GM23338 (cell line): ENCODE measurements at regions not wholly inside any gene's neighbourhood (a gene's known extent, or its start where the extent isn't known, plus 50 kb on each side); places are given as distances from the start of the nearest gene placed in this dataset.

Source experiments
- ATAC-seq: fragments of 200-7000 bp; cut with Tn5 transposase; 3 replicates; pipeline ENCODE4 v1.9.1; 2020
- DNase-seq: peaks from one replicate; pipeline ENCODE4 v3.0.0-alpha.2; 2015; ENCODE audit warnings: low spot score
- H2AFZ ChIP-seq: fragments of 200-600 bp; sonication (generic); 2 replicates; pipeline ENCODE4 v1.8.0; 2016; ENCODE audit warnings: antibody characterized with exemption, mild to moderate bottlenecking, moderate library complexity
- H3F3A ChIP-seq: fragments of 200-600 bp; sonication (generic); replicated peaks from 2 replicates; pipeline ENCODE4 v1.8.0; 2017; ENCODE audit warnings: antibody characterized with exemption, mixed run types, low read depth
- H3K27ac ChIP-seq: fragments of 200-600 bp; sonication (generic); 2 replicates; pipeline ENCODE4 v1.6.1; 2016; ENCODE audit warnings: low read depth
- H3K27me3 ChIP-seq: fragments of 200-600 bp; sonication (generic); 2 replicates; pipeline ENCODE4 v1.8.0; 2016; ENCODE audit warnings: mild to moderate bottlenecking, mixed run types, moderate library complexity; ENCODE audit not compliant: insufficient read depth
- H3K36me3 ChIP-seq: fragments of 200-600 bp; sonication (generic); 2 replicates; pipeline ENCODE4 v1.8.0; 2016; ENCODE audit warnings: mild to moderate bottlenecking; ENCODE audit not compliant: insufficient read depth
- H3K4me1 ChIP-seq: fragments of 200-600 bp; sonication (generic); 2 replicates; pipeline ENCODE4 v1.8.0; 2016; ENCODE audit warnings: mild to moderate bottlenecking, moderate library complexity; ENCODE audit not compliant: insufficient read depth
- H3K4me2 ChIP-seq: fragments of 200-600 bp; sonication (generic); 2 replicates; pipeline ENCODE4 v1.7.1; 2017; ENCODE audit warnings: mixed run types
- H3K4me3 ChIP-seq: fragments of 200-600 bp; sonication (generic); 2 replicates; pipeline ENCODE4 v1.6.1; 2016; ENCODE audit warnings: mixed run types
- H3K79me2 ChIP-seq: fragments of 200-600 bp; sonication (generic); replicated peaks from 2 replicates; pipeline ENCODE4 v1.8.0; 2017; ENCODE audit warnings: mild to moderate bottlenecking; ENCODE audit not compliant: insufficient read depth
- H3K9me2 ChIP-seq: fragments of 200-600 bp; sonication (generic); 2 replicates; pipeline ENCODE4 v1.8.0; 2017; ENCODE audit not compliant: insufficient read depth
- H4K20me1 ChIP-seq: fragments of 200-600 bp; sonication (generic); replicated peaks from 2 replicates; pipeline ENCODE4 v1.8.0; 2017; ENCODE audit warnings: mild to moderate bottlenecking; ENCODE audit not compliant: insufficient read depth
- H3K27ac Mint-ChIP-seq: 2 replicates; pipeline ENCODE4 v1.8.0; 2020; ENCODE audit warnings: inconsistent platforms, mild to moderate bottlenecking, moderate library complexity, mixed read lengths
- H3K27me3 Mint-ChIP-seq: 3 replicates; pipeline ENCODE4 v1.8.0; 2022; ENCODE audit warnings: low read depth, mild to moderate bottlenecking, moderate library complexity, mixed read lengths, inconsistent platforms; ENCODE audit not compliant: insufficient read depth, poor library complexity
- H3K36me3 Mint-ChIP-seq: 3 replicates; pipeline ENCODE4 v1.8.0; 2021; ENCODE audit warnings: low read depth, mild to moderate bottlenecking, inconsistent platforms, moderate library complexity, mixed read lengths
- H3K4me1 Mint-ChIP-seq: 3 replicates; pipeline ENCODE4 v1.8.0; 2020; ENCODE audit warnings: mild to moderate bottlenecking, inconsistent platforms, mixed read lengths
- H3K4me3 Mint-ChIP-seq: 3 replicates; pipeline ENCODE4 v1.8.0; 2021; ENCODE audit warnings: moderate library complexity, mild to moderate bottlenecking, inconsistent platforms, mixed read lengths
- H3K9me3 Mint-ChIP-seq: 3 replicates; pipeline ENCODE4 v1.8.0; 2020; ENCODE audit warnings: moderate library complexity, mild to moderate bottlenecking, inconsistent platforms, mixed read lengths
- CREB1 ChIP-seq: fragments of 250-450 bp; sonication (Bioruptor Pico); IDR thresholded peaks from 2 replicates; pipeline ENCODE4 v1.5.0; 2020; ENCODE audit warnings: low read depth, mild to moderate bottlenecking, moderate library complexity
- EZH2 ChIP-seq: fragments of 200-600 bp; sonication (generic); IDR thresholded peaks from one replicate; pipeline ENCODE4 v1.8.0; 2017; ENCODE audit warnings: antibody characterized with exemption, mild to moderate bottlenecking, low read depth; ENCODE audit not compliant: unreplicated experiment
- JUNB ChIP-seq: IDR thresholded peaks from one replicate; pipeline ENCODE4 v1.6.1; 2016; ENCODE audit warnings: antibody characterized with exemption; ENCODE audit not compliant: unreplicated experiment
- NANOG ChIP-seq: IDR thresholded peaks from 2 replicates; pipeline ENCODE4 v1.6.1; 2016; ENCODE audit warnings: antibody characterized with exemption, borderline replicate concordance
- POLR2AphosphoS5 ChIP-seq: IDR thresholded peaks from 2 replicates; pipeline ENCODE4 v1.6.1; 2016; ENCODE audit warnings: antibody characterized with exemption, low read depth
- STAT1 ChIP-seq: IDR thresholded peaks from one replicate; pipeline ENCODE4 v1.6.1; 2016; ENCODE audit warnings: antibody characterized with exemption; ENCODE audit not compliant: unreplicated experiment
- ZNF114 ChIP-seq: fragments of 250-450 bp; sonication (Bioruptor Pico); IDR thresholded peaks from 2 replicates; pipeline ENCODE4 v1.5.0; 2020; ENCODE audit warnings: mild to moderate bottlenecking, moderate library complexity
- TF ChIP-seq, protein P1 (sequence below): IDR thresholded peaks from one replicate; pipeline ENCODE4 v1.6.1; 2018; ENCODE audit warnings: antibody characterized with exemption; ENCODE audit not compliant: unreplicated experiment
- TF ChIP-seq, protein P2 (sequence below): fragments of 250-450 bp; sonication (Bioruptor Pico); IDR thresholded peaks from 2 replicates; pipeline ENCODE4 v1.5.0; 2020; ENCODE audit warnings: mild to moderate bottlenecking, moderate library complexity
- TF ChIP-seq, protein P3 (sequence below): IDR thresholded peaks from 2 replicates; pipeline ENCODE4 v1.6.1; 2016; ENCODE audit warnings: antibody characterized with exemption

DNA sequence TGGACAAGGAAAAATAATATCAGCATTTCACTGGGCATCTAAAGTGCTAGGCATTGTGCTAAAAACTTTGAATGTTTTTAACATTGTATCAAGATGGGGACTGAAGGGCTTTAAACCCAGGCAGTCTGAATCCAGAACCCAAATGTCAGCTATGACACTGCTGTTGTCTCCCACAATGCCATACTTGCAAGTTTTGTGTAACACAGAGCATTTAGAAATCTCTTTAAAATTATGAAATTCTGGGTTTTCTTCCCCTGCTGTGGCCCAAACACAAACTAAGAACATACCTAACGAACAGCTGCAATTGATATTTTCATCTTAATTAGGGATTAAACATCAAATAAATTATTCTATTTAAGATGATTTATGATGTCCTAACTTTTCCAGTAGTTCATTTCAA lies 66.8 kb upstream of the LSM6 start:
- Histone ChIP-seq H3K27me3 (no peaks in the 10 kb centered on the region), H3K4me1 (no peaks in the 10 kb centered on the region), H3K9me2 (no peaks in the 10 kb centered on the region), H3F3A (no peaks in the 10 kb centered on the region), H4K20me1 (no peaks in the 10 kb centered on the region), H2AFZ (no peak overlapping the region), H3K4me3 (no peak overlapping the region), H3K27ac (no peak overlapping the region), H3K79me2 (no peaks in the 10 kb centered on the region), H3K36me3 (no peaks in the 10 kb centered on the region), H3K4me2 (no peak overlapping the region)
- TF ChIP-seq EZH2 = no peak
- TF ChIP-seq POLR2AphosphoS5 = no peak
- TF ChIP-seq, protein P1, sequence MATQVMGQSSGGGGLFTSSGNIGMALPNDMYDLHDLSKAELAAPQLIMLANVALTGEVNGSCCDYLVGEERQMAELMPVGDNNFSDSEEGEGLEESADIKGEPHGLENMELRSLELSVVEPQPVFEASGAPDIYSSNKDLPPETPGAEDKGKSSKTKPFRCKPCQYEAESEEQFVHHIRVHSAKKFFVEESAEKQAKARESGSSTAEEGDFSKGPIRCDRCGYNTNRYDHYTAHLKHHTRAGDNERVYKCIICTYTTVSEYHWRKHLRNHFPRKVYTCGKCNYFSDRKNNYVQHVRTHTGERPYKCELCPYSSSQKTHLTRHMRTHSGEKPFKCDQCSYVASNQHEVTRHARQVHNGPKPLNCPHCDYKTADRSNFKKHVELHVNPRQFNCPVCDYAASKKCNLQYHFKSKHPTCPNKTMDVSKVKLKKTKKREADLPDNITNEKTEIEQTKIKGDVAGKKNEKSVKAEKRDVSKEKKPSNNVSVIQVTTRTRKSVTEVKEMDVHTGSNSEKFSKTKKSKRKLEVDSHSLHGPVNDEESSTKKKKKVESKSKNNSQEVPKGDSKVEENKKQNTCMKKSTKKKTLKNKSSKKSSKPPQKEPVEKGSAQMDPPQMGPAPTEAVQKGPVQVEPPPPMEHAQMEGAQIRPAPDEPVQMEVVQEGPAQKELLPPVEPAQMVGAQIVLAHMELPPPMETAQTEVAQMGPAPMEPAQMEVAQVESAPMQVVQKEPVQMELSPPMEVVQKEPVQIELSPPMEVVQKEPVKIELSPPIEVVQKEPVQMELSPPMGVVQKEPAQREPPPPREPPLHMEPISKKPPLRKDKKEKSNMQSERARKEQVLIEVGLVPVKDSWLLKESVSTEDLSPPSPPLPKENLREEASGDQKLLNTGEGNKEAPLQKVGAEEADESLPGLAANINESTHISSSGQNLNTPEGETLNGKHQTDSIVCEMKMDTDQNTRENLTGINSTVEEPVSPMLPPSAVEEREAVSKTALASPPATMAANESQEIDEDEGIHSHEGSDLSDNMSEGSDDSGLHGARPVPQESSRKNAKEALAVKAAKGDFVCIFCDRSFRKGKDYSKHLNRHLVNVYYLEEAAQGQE = no peak
- TF ChIP-seq, protein P2, sequence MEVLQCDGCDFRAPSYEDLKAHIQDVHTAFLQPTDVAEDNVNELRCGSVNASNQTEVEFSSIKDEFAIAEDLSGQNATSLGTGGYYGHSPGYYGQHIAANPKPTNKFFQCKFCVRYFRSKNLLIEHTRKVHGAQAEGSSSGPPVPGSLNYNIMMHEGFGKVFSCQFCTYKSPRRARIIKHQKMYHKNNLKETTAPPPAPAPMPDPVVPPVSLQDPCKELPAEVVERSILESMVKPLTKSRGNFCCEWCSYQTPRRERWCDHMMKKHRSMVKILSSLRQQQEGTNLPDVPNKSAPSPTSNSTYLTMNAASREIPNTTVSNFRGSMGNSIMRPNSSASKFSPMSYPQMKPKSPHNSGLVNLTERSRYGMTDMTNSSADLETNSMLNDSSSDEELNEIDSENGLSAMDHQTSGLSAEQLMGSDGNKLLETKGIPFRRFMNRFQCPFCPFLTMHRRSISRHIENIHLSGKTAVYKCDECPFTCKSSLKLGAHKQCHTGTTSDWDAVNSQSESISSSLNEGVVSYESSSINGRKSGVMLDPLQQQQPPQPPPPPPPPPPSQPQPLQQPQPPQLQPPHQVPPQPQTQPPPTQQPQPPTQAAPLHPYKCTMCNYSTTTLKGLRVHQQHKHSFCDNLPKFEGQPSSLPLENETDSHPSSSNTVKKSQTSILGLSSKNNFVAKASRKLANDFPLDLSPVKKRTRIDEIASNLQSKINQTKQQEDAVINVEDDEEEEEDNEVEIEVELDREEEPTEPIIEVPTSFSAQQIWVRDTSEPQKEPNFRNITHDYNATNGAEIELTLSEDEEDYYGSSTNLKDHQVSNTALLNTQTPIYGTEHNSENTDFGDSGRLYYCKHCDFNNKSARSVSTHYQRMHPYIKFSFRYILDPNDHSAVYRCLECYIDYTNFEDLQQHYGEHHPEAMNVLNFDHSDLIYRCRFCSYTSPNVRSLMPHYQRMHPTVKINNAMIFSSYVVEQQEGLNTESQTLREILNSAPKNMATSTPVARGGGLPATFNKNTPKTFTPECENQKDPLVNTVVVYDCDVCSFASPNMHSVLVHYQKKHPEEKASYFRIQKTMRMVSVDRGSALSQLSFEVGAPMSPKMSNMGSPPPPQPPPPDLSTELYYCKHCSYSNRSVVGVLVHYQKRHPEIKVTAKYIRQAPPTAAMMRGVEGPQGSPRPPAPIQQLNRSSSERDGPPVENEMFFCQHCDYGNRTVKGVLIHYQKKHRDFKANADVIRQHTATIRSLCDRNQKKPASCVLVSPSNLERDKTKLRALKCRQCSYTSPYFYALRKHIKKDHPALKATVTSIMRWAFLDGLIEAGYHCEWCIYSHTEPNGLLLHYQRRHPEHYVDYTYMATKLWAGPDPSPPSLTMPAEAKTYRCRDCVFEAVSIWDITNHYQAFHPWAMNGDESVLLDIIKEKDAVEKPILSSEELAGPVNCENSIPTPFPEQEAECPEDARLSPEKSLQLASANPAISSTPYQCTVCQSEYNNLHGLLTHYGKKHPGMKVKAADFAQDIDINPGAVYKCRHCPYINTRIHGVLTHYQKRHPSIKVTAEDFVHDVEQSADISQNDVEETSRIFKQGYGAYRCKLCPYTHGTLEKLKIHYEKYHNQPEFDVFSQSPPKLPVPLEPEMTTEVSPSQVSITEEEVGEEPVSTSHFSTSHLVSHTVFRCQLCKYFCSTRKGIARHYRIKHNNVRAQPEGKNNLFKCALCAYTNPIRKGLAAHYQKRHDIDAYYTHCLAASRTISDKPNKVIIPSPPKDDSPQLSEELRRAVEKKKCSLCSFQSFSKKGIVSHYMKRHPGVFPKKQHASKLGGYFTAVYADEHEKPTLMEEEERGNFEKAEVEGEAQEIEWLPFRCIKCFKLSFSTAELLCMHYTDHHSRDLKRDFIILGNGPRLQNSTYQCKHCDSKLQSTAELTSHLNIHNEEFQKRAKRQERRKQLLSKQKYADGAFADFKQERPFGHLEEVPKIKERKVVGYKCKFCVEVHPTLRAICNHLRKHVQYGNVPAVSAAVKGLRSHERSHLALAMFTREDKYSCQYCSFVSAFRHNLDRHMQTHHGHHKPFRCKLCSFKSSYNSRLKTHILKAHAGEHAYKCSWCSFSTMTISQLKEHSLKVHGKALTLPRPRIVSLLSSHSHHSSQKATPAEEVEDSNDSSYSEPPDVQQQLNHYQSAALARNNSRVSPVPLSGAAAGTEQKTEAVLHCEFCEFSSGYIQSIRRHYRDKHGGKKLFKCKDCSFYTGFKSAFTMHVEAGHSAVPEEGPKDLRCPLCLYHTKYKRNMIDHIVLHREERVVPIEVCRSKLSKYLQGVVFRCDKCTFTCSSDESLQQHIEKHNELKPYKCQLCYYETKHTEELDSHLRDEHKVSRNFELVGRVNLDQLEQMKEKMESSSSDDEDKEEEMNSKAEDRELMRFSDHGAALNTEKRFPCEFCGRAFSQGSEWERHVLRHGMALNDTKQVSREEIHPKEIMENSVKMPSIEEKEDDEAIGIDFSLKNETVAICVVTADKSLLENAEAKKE (CRISPR knock-in tag) = no peak
- no peak for TF ChIP-seq CREB1 (CRISPR knock-in tag)
- no peak for TF ChIP-seq JUNB
- TF ChIP-seq ZNF114 (CRISPR knock-in tag) = no peak
- TF ChIP-seq, protein P3, sequence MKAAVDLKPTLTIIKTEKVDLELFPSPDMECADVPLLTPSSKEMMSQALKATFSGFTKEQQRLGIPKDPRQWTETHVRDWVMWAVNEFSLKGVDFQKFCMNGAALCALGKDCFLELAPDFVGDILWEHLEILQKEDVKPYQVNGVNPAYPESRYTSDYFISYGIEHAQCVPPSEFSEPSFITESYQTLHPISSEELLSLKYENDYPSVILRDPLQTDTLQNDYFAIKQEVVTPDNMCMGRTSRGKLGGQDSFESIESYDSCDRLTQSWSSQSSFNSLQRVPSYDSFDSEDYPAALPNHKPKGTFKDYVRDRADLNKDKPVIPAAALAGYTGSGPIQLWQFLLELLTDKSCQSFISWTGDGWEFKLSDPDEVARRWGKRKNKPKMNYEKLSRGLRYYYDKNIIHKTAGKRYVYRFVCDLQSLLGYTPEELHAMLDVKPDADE = no peak
- TF ChIP-seq NANOG = no peak
- TF ChIP-seq STAT1 = no peak
- DNase-seq (no peak), ATAC-seq (no peak)
- Mint-ChIP-seq H3K36me3 (no peaks in the 10 kb centered on the region), H3K4me1 (no peaks in the 10 kb centered on the region), H3K4me3 (no peak overlapping the region), H3K27ac (no peak overlapping the region), H3K9me3 (no peaks in the 10 kb centered on the region), H3K27me3 (no peaks in the 10 kb centered on the region)
